ENCODE measurements at regions not wholly inside any gene's neighbourhood (a gene's known extent, or its start where the extent isn't known, plus 50 kb on each side); places are given as distances from the start of the nearest gene placed in this dataset.
"Not testable (repeated sequence)": the region's sequence is repeated elsewhere in the genome, so short reads cannot be mapped to it uniquely, and the experiment has no call there.

DNA sequence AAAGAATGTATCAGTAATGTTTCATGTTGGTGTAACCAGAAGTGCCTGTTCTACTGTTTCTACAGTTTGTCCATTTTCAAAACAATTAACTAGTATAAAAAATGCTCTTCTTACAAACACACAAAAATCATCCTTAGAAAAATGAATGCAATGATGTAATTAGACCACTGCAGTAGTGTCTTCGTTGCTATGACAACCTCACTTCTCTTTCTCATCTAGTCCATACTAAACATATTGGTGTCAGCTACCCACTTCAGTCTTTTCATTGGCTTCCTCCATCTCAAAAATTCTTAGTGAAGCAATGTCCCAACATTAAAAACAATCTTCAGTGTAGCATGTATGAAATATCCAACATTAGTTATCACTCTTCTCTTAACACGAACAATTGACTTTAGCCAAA lies 1265.8 kb downstream of the REEP3 start:
- DNase-seq = no peak

GRCh38 chr10:64795847-64796246 lies 1274.6 kb downstream of the REEP3 start:
- DNase-seq = no peak

- DNase-seq = no peak
Measured at GRCh38 chr10:64798297-64798696, 1277.1 kb downstream of the REEP3 start.

- not testable (repeated sequence) for DNase-seq
Measured at GRCh38 chr10:64808233-64808632, 1287.0 kb downstream of the REEP3 start.

GRCh38 chr10:64810046-64810445 lies 1288.8 kb downstream of the REEP3 start:
- DNase-seq = not testable (repeated sequence)

DNA sequence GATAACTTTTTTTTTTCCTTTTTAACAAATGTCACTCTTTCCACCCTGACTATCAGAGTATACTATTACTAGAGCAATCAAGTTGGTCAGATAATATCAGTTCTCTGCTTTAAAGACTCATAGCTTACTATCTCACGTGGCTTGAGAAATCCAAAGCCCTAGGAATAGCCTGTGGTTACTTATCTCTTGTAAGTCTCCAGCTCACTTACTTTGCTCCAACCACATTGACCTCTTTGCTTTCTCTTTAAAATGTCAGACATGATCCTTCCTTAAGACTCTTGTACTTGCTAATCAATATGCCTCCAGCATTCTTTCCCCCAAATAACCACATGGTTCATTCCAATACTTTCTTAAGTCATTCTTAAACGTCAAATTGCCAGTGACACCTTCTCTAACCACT lies 1292.2 kb downstream of the REEP3 start:
- DNase-seq = no peak

DNA sequence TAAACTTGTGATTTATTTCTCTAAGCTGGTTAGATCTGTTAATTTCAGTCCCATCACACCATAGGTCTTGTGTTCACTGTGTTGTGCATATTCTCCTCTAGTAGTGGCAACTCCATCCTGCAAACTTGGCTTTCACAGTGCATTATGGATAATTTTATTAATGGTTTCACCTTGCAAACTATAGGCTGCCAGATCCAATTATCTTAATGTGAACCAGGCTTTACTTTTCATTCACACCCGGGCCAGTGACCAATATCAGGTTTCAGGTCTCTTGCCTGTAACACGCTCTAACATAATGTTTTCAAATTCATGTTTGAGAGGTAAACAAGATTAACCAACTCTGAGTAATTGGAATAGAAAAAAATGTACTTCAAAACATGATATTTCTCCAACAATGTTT lies 1293.0 kb downstream of the REEP3 start:
- no peak for DNase-seq

DNA sequence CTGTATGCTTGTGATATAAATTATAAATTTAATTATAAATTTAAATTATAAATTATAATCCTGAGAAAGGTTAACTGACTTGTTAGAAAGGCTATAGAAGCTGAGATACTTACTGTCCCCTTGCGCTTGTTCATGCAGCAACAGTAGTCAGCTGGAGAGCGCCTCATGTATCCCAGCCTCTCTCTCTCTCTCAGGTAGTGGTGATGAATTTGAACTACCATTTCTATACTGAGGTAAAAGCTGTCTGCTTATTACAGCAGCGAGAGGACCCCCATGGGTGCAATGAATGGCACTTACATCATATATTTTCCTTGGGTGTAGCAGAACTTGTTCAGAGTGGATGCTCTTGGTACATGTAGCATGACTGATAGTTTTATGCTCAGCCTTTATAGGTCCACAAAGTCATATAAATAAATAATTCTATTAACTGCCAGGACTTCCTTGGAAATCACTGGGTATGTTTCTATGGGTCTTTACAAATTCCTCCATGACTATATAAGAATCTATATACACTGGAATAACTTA lies 1308.7 kb downstream of the REEP3 start:
- no peak for DNase-seq

GRCh38 chr10:64830869-64831268 lies 1309.7 kb downstream of the REEP3 start:
- no peak for DNase-seq

- no peak for DNase-seq
Measured at GRCh38 chr10:64840341-64840740, 1319.1 kb downstream of the REEP3 start.

GRCh38 chr10:64846700-64847099 lies 1325.5 kb downstream of the REEP3 start:
- DNase-seq = no peak

DNA sequence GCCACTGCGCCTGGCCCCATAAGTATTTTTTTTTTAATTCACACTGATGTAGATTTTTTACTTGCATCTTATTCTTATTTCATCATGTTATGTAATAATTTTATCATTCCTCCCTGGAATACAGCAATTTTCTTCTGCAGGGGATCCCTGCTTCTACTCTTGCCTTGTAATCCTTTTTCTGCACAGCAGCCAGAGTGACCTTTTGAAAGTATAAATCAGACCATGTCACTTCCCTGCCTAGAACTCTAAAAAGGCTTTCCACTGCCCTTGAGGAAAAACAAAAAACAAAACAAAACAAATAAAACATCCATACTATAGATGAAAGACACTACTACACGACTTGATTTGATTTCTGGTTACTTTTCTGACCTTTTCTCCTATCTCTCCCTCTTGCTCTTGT lies 1334.7 kb downstream of the REEP3 start:
- DNase-seq = no peak

DNA sequence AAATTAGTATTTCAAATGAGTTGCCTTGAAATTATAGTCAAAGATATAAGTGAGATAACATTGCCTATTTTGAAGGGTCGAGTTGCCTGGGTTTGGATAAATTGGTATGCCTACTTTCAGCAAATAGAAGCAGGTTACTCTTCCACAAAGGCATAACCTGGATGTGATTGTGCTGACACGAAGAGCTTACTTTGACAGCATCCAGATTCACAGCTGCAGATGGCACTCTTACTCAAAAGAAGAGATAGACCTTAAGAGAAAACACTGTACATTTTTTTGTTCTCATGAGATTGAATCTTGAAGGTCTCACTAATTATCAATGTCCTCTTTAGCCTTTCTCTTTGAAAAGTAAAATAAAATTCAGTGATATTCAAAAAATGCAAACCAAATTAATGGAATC lies 1338.7 kb downstream of the REEP3 start:
- no peak for DNase-seq

DNA sequence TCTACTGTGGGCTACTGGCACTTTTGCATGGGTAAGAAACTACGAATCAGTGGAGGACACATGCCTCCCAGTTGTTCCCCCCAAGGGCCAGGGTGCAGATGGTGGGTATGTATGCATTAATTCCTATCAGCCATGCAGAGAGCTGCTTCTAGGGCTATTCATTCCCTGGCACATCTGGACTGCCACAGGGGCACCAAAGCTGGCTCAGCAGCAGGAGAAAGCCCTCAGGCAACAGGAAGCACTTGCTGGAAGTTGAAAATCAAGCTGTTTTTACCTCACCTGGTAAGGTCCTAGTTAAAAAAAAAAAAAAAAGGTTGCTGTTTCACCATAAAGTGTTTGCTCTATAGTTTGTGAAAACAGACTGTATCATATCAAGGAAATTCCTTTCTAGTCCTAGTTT lies 1342.6 kb downstream of the REEP3 start:
- DNase-seq = no peak

- no peak for DNase-seq
Measured at GRCh38 chr10:64867501-64867962, 1346.3 kb downstream of the REEP3 start.

DNA sequence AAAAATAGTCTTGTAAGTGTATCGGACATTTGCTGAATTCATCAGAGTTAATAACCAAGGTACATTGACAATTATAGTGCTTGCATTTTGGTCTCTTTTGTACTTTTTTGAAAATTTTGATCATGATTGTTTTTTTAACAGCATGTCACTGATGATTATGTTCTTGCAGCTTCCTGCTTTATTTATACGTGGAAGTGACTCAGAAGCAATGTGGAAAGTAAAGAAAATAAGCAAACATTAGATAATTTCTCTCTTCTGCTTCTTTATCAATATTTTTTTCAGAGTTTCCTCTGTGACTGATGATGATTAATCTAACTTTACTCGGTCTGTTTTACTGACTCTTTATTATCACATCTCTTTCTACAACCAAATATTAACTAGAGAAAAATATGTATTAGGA lies 1351.9 kb downstream of the REEP3 start:
- no peak for DNase-seq

DNA sequence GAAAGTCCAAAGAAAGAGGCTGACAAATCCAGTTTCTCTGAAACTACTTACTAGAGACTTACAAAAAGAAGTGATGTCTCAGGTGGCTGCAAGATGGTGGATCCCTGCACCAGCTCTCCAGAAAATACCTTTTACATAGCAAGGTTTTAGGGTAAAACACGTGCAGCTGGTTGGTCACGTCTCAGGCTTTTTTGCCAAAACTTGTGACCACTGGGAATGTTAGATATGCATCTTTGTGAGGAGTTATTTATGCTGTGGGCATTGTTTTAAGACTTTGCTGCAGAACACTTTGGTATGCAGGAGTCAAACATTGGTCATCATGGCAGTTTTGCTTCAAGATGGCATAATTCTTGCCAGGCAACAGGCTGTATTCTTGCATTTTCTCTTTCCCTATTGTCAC lies 1352.8 kb downstream of the REEP3 start:
- DNase-seq = no peak

DNA sequence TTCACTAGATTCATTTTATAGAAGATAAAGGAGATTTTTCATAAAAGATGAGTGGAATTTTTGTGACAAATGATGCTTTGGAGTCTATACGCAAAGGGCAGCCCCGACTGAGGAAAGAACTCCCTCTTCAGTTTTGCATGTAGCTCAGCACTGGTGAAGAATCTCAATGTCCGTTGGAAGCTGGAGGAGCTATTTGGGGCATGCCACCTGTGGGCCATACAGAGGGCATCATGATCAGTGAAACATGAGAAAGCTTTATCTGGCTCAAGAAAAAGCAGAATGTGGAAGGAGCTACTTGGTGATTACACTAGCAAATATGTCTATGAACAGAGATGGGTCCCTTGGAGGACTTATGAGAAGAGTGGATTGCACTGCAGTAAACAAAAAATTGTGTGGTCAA lies 1359.3 kb downstream of the REEP3 start:
- DNase-seq = no peak

DNA sequence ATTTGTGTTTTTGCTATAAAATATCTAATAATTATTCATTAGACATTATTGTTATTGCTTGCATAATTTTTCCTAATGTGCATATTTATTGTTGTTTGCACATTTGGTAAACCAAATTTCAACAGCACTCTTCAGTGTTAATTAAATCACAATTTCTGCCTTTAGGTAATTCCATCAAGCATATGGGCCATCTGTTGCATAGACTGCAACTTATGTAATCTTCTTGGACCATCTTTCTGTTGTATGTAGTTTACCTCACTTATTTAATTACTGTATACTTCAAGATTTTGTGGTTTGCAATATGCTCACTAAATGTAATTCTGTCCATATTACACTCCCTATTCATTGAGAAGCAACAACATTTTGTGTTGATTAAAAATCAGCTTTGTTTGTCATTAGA lies 1360.1 kb downstream of the REEP3 start:
- no peak for DNase-seq

GRCh38 chr10:64896582-64896981 lies 1375.4 kb downstream of the REEP3 start:
- DNase-seq = no peak

DNA sequence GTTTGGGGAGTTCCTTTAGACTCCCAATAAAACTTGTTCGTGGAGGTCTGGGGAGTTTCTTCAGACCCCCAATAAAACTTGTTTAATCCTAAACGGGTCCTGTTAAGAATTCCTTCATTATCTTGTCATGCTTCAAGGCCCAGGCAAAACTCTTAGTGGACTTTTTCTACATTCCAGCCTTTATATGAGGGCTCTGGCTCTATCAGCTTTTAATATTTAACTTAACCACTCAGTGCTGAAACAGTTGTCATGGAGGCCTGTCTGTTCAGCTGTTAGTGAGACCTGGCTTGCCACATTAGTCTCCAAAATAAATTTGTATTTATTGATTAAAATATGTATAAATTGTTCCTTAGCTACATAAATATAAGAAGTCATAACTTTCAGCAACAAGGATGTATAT lies 1385.1 kb downstream of the REEP3 start:
- not testable (repeated sequence) for DNase-seq

DNA sequence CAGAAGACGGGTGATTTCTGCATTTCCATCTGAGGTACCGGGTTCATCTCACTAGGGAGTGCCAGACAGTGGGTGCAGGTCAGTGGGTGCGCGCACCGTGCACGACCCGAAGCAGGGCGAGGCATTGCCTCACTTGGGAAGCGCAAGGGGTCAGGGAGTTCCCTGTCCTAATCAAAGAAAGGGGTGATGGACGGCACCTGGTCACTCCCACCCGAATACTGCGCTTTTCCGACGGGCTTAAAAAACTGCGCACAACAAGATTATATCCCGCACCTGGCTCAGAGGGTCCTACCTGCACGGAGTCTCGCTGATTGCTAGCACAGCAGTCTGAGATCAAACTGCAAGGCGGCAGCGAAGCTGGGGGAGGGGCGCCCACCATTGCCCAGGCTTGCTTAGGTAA lies 1403.1 kb downstream of the REEP3 start:
- not testable (repeated sequence) for DNase-seq

- DNase-seq = no peak
Measured at GRCh38 chr10:64952042-64952441, 1430.8 kb downstream of the REEP3 start.

- no peak for DNase-seq
Measured at GRCh38 chr10:64956441-64956840, 1435.2 kb downstream of the REEP3 start.

DNA sequence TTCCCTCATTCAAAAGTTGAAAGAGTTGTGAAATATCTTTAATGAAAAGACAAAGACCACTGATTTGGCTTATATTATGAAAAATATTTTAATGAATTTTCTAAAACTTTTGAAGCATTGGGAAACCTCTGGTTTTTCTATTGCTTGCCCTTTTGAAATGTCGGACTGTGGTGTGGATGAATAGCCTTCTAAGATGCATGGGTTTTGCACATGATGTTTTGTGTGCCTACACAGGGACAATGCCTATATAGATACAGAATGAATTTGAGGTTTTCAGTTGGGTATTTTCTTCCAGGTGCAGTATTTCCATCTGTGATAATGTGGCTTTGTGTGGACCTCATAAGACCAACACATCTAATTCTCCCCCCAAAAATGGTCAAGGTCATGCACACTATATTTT lies 1437.9 kb downstream of the REEP3 start:
- no peak for DNase-seq

DNA sequence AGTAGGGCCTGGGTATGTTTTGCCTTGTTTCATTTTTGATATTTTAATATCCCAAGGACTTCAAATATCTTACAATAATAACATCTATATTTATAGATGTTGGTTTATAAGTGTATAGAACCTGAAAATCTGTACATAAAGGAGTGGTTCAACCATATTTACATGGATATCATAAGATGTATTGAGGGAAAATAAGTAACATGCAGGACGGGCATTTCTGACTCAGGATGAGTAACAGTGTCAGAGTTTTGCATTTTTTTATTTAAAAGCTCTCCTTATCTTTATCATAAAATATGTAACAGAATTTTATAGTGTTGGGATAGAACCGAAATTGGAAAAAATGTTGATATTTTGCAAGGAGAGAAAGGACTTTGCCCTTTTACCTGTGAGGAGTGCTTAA lies 1438.7 kb downstream of the REEP3 start:
- DNase-seq = no peak
